22Rv1 (cell line): ENCODE measurements at regions not wholly inside any gene's neighbourhood (a gene's known extent, or its start where the extent isn't known, plus 50 kb on each side); places are given as distances from the start of the nearest gene placed in this dataset.

ENCODE experiments used
- CTCF ChIP-seq: fragments of 450-650 bp; IDR thresholded peaks from 2 replicates; pipeline ENCODE4 v1.5.1; 2017; ENCODE audit warnings: mild to moderate bottlenecking
- ZFX ChIP-seq: fragments of 450-650 bp; IDR thresholded peaks from 2 replicates; pipeline ENCODE4 v1.6.1; 2017; ENCODE audit warnings: antibody characterized with exemption, borderline replicate concordance

- TF ChIP-seq CTCF (no peak), ZFX (no peak)
Observed at GRCh38 chr7:46937826-46938225, 644.1 kb downstream of the TNS3 start.
